AG04450 (cell line): ENCODE measurements at regions not wholly inside any gene's neighbourhood (a gene's known extent, or its start where the extent isn't known, plus 50 kb on each side); places are given as distances from the start of the nearest gene placed in this dataset.

ENCODE experiments used
- CTCF ChIA-PET: fragments of 300-600, 350-600 bp; formaldehyde crosslinking; extraction: SDS; loops from one replicate; lab custom pipeline; 2022; ENCODE audit warnings: antibody characterized with exemption, inconsistent platforms; lab: Charles Lee
- POLR2A ChIA-PET: fragments of 350-600 bp; formaldehyde crosslinking; extraction: SDS; loops from one replicate; lab custom pipeline; 2021; ENCODE audit warnings: antibody characterized with exemption, inconsistent platforms; lab: Yijun Ruan, JAX
- DNase-seq: peaks from one replicate; pipeline ENCODE4 v3.0.0-alpha.2; 2011; ENCODE audit warnings: low read depth, low spot score
- H3K27ac ChIP-seq: one replicate; pipeline ENCODE4 v1.5.1; 2012; ENCODE audit warnings: low read depth, low read length, control low read depth
- H3K27me3 ChIP-seq: one replicate; pipeline ENCODE4 v1.6.0; 2012; ENCODE audit warnings: low read length; ENCODE audit not compliant: control insufficient read depth, insufficient read depth
- H3K4me3 ChIP-seq: 2 replicates; pipeline ENCODE4 v1.5.1; 2011; ENCODE audit warnings: mild to moderate bottlenecking, low read depth, low read length, control low read depth
- H3K9me3 ChIP-seq: 2 replicates; pipeline ENCODE4 v1.5.1; 2012; ENCODE audit warnings: low read length; ENCODE audit not compliant: control insufficient read depth, insufficient read depth
- TF ChIP-seq, protein P1 (sequence below): IDR thresholded peaks from 2 replicates; pipeline ENCODE4 v1.5.1; 2011; ENCODE audit warnings: low read depth, low read length, control low read depth, inconsistent platforms

DNA sequence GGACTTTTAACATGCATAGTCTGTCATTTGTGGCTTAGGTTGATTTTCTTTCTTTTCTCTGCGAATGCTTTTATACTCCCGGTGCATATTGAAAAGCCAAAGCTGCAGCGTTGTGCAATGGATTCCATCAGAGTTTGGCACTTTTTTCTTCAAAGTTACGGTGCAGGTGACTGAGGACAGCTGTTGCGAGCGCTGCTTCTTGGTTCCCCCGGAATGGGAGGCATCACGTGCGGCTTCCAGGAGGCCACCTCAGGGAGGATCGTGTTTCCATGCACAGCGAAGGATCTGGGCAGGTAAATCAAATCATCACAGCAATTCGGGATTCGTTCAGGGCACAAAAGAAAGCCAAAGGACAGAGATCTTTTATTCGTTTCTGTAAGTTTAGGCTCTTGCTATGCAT, 109.6 kb upstream of the ALKAL2 start:
- peaks cover 67% of the 10 kb centered on the region for H3K9me3 ChIP-seq
- no peak overlapping the region for H3K4me3 ChIP-seq
- TF ChIP-seq, protein P1, sequence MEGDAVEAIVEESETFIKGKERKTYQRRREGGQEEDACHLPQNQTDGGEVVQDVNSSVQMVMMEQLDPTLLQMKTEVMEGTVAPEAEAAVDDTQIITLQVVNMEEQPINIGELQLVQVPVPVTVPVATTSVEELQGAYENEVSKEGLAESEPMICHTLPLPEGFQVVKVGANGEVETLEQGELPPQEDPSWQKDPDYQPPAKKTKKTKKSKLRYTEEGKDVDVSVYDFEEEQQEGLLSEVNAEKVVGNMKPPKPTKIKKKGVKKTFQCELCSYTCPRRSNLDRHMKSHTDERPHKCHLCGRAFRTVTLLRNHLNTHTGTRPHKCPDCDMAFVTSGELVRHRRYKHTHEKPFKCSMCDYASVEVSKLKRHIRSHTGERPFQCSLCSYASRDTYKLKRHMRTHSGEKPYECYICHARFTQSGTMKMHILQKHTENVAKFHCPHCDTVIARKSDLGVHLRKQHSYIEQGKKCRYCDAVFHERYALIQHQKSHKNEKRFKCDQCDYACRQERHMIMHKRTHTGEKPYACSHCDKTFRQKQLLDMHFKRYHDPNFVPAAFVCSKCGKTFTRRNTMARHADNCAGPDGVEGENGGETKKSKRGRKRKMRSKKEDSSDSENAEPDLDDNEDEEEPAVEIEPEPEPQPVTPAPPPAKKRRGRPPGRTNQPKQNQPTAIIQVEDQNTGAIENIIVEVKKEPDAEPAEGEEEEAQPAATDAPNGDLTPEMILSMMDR: no peak
- CTCF ChIA-PET: no interaction called here
- POLR2A ChIA-PET: no interaction called here
- no peaks in the 10 kb centered on the region for H3K27me3 ChIP-seq
- H3K27ac ChIP-seq: no peak overlapping the region
- DNase-seq: no peak

DNA sequence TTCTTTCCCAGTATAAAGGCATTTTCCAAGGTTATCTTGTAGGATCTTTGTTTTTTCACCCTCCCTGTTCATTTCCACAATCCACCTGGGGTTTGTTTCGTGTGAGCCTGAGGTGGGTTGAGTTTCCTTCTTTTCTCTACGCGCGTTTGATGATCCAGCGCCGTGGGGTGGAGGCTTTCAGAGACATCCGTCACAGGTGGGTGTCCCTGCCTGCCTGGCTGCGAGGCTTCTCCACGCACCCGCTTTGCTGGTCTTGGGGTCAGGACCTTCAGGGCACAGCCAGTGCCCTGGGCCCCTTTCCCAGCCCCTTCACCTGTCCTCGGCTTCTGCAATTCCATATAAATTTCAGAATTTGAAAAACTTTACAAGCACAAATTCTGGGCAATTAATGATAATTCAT, 109.0 kb upstream of the ALKAL2 start:
- POLR2A ChIA-PET: no interaction called here
- no peaks in the 10 kb centered on the region for H3K27me3 ChIP-seq
- TF ChIP-seq, protein P1: no peak
- DNase-seq: no peak
- H3K27ac ChIP-seq: no peak overlapping the region
- H3K4me3 ChIP-seq: no peak overlapping the region
- CTCF ChIA-PET: no interaction called here
- H3K9me3 ChIP-seq: peaks cover 67% of the 10 kb centered on the region

DNA sequence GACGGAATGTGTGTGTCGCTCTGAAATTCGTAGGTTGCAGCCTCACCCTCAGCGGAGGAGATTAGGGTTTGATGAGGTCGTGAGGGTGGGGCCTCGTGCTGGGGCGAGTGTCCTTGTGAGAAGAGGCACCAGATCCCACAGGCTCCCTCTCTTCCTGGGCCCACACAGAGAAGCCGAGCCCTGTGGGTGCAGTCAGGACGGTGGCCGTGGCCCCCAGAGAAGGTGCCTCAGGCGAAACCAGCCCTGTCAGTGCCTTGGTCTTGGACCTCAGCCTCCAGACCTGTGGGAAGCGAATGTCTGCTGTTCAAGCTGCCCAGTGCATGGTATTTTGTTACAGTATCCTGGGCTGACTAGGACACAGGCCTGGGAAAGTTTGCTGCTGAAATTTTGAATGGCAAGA, 108.0 kb upstream of the ALKAL2 start:
- Histone ChIP-seq H3K27ac (no peak overlapping the region), H3K27me3 (no peaks in the 10 kb centered on the region), H3K9me3 (peaks cover 69% of the 10 kb centered on the region), H3K4me3 (no peak overlapping the region)
- CTCF ChIA-PET: no interaction called here
- no peak for DNase-seq
- POLR2A ChIA-PET: no interaction called here
- TF ChIP-seq, protein P1: no peak

DNA sequence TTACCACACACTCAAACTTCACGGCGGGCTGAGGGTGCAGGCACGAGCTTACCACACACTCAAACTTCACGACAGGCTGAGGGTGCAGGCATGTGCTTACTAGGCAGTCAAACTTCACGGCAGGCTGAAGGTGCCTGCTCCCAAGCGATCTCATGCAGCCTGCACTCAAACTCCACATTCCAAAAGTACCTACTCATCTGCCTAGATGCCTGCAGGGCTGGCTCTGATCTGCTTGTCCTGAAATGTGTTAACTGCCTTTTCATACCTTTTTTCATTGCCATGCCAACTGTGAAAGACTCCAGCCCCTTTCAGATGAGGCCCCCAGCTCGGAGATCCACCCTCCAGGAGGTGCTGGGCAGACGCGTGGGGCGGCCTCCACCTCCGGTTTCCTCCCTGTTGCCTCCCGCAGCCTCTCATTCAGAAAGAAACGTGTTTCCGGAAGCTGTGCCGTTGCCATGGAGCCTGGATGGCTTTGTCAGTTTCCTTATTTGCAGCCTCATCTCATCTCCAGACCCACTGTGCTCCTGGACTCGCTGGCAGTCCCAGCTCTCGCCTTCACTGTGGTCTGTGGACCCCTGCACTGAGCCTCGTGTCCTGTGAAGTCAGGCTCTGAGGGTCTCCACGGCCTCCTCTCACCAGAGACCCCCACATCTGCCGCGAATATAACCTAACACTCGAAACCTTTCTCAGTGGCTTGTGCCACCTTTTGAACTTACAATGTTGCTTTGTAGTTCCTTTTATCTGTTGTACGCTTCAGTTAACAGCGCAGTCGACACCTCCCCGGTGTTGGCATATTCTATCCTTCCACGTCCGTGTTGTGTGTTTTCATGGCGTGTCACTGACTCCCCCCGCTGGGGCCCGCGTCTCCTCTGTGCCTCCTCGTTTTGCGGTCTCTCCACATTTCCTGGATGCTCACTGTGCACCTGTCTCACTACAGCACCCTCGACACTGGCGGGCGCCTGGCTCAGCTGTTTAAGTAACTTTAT, 106.1 kb upstream of the ALKAL2 start:
- Histone ChIP-seq H3K4me3 (no peak overlapping the region), H3K27ac (no peak overlapping the region), H3K9me3 (peaks cover 72% of the 10 kb centered on the region), H3K27me3 (no peaks in the 10 kb centered on the region)
- DNase-seq: no peak
- POLR2A ChIA-PET: no interaction called here
- CTCF ChIA-PET: no interaction called here
- TF ChIP-seq, protein P1: no peak

DNA sequence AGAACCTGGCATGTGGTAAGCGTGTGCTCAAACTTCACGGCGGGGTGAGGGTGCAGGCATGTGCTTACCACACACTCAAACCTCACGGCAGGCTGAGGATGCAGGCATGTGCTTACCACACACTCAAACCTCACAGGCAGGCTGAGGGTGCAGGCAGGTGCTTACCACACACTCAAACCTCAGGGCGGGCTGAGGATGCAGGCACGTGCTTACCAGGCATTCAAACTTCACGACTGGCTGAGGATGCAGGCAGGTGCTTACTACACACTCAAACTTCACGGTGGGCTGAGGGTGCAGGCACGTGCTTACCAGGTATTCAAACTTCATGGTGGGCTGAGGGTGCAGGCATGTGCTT, 105.0 kb upstream of the ALKAL2 start:
- H3K4me3 ChIP-seq: no peak overlapping the region
- POLR2A ChIA-PET: no interaction called here

More for the DNA sequence above, 105.0 kb upstream of the ALKAL2 start:
- Histone ChIP-seq H3K27ac (no peak overlapping the region), H3K9me3 (peaks cover 71% of the 10 kb centered on the region), H3K27me3 (no peaks in the 10 kb centered on the region)
- TF ChIP-seq, protein P1: no peak
- CTCF ChIA-PET: no interaction called here
- DNase-seq: no peak
